HG03460 (cell line): ENCODE measurements at regions not wholly inside any gene's neighbourhood (a gene's known extent, or its start where the extent isn't known, plus 50 kb on each side); places are given as distances from the start of the nearest gene placed in this dataset.

Experiments
- ATAC-seq: cut with Tn5 transposase; IDR thresholded peaks from one replicate; pipeline ENCODE4 v1.9.1; 2021; ENCODE audit not compliant: unreplicated experiment

DNA sequence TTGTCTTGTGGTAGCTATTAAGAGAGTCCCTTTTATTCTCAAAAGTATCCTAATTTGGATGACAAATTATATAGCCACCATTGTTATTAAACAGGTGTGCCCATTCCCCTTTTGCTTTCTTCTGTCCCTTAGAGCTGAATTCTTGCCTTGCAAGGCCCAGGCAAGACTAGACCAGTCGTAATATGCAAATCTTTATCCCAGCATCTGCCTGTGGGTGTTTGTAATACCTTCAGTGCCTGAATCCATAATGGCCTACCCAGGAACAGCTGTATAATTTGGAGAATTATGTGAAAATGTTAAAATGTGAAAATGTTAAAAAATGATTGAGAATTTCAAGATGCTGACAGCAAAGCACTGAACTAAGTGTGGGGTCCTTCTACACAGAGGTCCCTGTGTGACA lies 403.0 kb upstream of the RBMS3 start:
- no peak for ATAC-seq

GRCh38 chr3:28890373-28890772 lies 390.5 kb upstream of the RBMS3 start:
- ATAC-seq, result no peak

- no peak for ATAC-seq
Observed at GRCh38 chr3:28891485-28891884, 389.4 kb upstream of the RBMS3 start.

- ATAC-seq, result no peak
Observed at GRCh38 chr3:28900301-28900700, 380.6 kb upstream of the RBMS3 start.

GRCh38 chr3:28901018-28901417 lies 379.9 kb upstream of the RBMS3 start:
- ATAC-seq, result no peak

DNA sequence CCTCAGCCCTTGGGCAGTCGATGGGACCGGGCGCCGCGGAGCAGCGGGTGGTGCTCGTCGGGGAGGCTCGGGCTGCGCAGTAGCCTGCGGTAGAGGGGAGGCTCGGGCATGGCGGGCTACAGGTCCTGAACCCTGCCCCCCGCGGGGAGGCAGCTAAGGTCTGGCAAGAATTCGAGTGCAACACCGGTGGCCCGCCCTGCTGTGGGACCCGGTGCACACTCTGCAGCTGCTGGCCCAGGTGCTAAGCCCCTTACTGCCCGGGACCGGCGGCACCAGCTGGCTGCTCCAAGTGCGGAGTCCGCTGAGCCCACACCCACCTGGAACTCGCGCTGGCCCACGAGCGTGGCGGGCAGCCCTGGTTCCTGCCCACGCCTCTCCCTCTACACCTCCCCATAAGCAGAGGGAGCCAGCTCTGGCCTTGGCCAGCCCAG lies 377.7 kb upstream of the RBMS3 start:
- no peak for ATAC-seq

DNA sequence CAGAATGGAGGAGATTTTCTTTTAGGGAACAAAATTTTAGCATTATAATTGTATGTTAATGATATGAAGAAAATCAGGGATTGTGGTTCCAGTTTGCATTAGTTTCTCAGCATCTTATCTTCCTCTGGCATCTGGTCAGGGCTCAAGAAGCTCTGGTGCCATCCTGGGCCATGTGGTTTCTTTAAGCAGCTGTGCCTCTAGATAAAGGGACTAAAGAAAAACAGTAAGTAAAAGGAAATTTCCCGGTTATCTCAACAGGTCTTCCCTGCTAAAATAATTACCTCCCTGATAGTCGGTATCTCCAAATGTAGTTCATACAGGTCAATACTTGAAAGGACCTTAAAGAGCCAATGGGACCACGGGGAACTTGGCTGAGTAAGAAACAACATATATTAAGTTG lies 375.1 kb upstream of the RBMS3 start:
- no peak for ATAC-seq

GRCh38 chr3:28906561-28907310 lies 374.1 kb upstream of the RBMS3 start:
- no peak for ATAC-seq

GRCh38 chr3:28907616-28908015 lies 373.3 kb upstream of the RBMS3 start:
- ATAC-seq, result no peak

DNA sequence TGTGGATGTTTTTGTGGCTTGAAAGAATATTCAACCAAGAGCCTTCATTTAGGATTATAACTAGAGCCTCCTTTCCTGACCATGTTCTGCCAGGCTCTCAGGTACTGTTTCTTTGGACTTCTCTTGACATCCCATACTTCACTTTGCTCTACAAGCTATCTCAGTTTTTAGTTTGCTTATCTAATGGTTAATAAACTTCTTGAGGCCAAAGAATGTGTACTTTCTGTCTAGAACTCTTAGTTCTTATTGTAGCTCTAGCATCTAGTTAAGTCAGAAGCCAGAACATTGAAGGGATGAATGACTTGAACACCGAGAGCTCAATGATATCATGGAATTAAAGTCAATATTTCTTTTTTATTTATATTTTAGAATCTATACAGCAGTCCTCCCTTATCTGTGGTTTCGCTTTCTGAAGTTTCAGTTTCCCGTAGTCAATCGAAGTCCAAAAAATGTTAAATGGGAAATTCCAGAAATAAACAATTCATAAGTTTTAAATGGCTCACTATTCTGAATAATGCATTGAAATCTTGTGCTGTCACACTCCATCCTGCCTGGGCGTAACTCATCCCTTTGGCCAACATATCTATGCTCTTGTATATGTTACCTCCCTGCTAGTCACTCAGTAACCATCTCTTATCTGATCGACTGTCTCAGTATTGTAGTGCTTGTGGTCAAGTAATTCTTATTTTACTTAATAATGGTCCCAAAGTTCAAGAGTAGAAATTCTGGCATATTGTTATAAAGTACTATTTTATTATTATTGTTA lies 368.6 kb upstream of the RBMS3 start:
- ATAC-seq, result no peak

- ATAC-seq, result no peak
Observed at GRCh38 chr3:28915741-28916500, 364.9 kb upstream of the RBMS3 start.

- peak; percentile 96 for ATAC-seq
Observed at GRCh38 chr3:28916713-28917499, 364.0 kb upstream of the RBMS3 start.

- ATAC-seq, result no peak
Observed at GRCh38 chr3:28917895-28918475, 362.9 kb upstream of the RBMS3 start.

DNA sequence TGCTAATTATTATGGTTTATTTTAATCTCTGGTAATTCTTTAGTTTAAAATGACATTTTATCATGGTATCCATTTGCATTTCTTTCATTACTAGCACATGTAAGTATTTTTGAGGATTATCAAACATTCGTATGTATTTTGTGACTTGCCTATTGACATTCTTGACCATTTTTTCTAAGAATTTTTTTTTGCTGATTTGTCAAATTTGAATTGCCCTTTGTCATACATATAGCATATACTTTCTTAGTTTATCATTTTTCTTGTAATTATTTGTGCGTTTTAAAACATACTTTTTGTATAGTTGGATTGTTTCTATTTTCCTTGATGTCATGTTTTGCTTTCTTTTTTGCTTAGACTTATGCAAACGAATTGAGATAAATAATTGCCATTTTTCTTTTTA lies 358.5 kb upstream of the RBMS3 start:
- ATAC-seq, result no peak

DNA sequence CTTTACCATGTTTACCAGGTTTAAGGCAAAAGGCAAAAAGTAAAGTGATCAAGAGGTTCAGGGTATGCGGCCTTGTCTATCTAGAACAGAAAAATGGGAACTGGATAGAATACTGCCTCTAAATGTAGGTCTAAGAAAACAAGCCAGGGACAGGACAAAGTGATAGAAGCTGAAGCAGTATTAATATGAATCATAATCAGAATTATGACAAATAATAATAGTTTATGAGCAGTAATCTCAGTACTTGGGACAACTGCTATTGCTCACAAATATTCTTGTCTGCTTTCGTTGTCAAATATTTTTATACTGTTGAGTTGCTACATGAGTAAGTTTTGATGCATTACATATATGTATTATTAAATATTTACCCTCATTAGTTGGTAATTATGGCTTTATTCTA lies 356.9 kb upstream of the RBMS3 start:
- ATAC-seq, result no peak

- no peak for ATAC-seq
Observed at GRCh38 chr3:28924744-28925360, 356.0 kb upstream of the RBMS3 start.

DNA sequence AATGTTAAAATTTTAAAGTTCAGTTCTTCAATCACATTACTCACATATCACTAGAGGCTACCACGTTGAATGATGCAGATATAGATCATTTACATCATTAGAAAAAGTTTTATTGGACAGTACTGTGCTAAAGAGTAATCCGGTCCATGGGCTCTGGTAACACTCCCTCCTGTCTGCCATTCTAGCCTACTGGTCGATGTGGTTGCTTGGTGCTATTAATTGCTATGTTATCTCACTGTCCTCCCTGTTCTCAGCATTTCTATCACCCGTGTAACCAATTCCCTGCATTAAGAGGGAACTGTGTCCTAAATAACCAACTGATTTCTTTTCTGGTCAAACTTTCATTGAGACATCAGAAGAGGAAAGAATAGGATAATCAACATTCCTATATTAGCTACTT lies 347.5 kb upstream of the RBMS3 start:
- no peak for ATAC-seq

DNA sequence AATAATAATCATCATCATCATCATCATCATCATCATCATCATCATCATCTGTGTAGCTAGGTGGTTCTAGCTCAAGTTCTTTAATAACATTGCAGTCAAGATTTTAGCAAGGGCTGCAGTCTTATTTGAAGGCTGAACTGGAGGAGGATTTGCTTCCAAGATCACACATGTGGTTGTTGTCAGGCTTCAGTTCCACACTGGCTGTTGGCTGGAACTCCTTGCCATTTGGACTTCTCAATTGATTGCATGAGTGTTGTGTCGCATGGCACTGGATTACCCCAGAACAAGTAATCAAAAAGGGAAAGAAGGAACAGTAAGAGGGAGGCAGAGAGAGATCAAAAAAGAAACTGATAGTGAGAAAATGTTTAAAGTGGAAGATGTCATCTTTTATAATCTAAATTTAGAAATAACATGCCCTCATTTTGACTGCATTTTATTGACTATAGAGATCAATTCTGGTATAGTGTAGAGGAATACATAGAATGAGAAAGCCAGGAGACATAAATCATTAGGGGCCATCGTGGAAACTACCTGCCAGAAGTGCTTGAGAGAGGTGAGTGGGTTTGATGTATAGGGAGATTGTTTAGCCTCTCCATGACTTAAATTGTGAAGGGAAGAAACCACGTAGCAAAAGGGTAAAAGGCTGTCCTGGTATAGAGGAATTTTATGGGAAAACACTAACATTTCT lies 346.6 kb upstream of the RBMS3 start:
- no peak for ATAC-seq

DNA sequence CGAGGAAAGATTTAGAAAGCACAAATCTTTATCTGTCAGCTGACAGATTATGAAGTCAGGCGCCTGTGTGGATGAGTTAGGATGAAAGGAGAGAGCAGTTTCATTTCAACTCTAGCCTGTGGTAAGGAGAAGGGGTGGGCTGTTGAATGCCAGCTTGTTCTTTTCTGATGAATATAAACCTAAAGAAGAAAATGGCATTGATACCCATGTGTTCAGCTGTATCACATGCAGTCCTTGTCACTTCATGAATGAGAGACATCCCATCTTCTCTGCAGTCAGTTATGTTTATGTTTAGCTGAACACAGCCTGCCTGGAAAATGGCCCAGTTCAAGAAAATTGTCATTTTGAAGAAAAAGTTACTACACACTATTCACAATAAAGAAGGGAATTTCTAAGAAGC lies 345.7 kb upstream of the RBMS3 start:
- no peak for ATAC-seq

DNA sequence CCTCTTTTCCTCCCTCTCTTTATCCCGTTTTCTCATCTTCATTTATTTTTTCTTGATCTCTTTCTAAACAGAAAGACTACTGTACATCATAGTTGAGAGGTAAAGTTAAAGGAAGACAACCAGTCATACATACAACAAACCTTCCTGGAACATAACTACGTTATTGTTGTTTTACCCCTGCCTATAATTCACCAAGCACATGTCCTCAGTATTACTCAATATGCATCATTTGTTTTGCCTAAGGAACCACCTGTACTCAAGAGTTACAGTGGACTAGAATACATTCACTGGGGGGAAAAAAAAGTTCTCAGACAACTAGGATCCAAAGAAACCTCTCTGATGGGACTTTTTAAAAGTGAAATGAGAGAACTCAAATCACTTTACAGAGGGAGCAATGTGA lies 344.7 kb upstream of the RBMS3 start:
- ATAC-seq, result no peak
